ENCODE measurements at regions not wholly inside any gene's neighbourhood (a gene's known extent, or its start where the extent isn't known, plus 50 kb on each side); places are given as distances from the start of the nearest gene placed in this dataset.

- no peak for TF ChIP-seq CTCF (conservative IDR thresholded peaks at IDR 0.05)
- no peak for TF ChIP-seq EZH2 (IDR thresholded peaks at IDR 0.05; ENCODE audit: low read depth)
Observed at GRCh38 chr10:78516236-78516635, 482.6 kb downstream of the RPS24 start.

All from PC-9 (cell line).